PC-3 (cell line): ENCODE measurements at regions not wholly inside any gene's neighbourhood (a gene's known extent, or its start where the extent isn't known, plus 50 kb on each side); places are given as distances from the start of the nearest gene placed in this dataset.

Experiments used
- CTCF ChIP-seq: fragments of 300-600 bp; sonication (generic); conservative IDR thresholded peaks from 2 replicates; pipeline ENCODE4 v1.5.1; 2017; ENCODE audit warnings: antibody characterized with exemption, low read depth, mild to moderate bottlenecking, low read length
- EZH2 ChIP-seq: fragments of 300-600 bp; sonication (generic); IDR thresholded peaks from one replicate; pipeline ENCODE4 v1.6.1; 2017; ENCODE audit warnings: antibody characterized with exemption, mild to moderate bottlenecking, low read length; ENCODE audit not compliant: unreplicated experiment
- EZH2phosphoT487 ChIP-seq: fragments of 300-600 bp; sonication (generic); IDR thresholded peaks from 2 replicates; pipeline ENCODE4 v1.6.1; 2018; ENCODE audit warnings: mild to moderate bottlenecking, antibody characterized with exemption, low read length, borderline replicate concordance

- no peak for TF ChIP-seq CTCF
- TF ChIP-seq EZH2: no peak
- TF ChIP-seq EZH2phosphoT487: no peak
These were observed 69.2 kb downstream of the PDCL3 start for GRCh38 chr2:100632037-100632436.
